ENCODE measurements at regions not wholly inside any gene's neighbourhood (a gene's known extent, or its start where the extent isn't known, plus 50 kb on each side); places are given as distances from the start of the nearest gene placed in this dataset.

DNA sequence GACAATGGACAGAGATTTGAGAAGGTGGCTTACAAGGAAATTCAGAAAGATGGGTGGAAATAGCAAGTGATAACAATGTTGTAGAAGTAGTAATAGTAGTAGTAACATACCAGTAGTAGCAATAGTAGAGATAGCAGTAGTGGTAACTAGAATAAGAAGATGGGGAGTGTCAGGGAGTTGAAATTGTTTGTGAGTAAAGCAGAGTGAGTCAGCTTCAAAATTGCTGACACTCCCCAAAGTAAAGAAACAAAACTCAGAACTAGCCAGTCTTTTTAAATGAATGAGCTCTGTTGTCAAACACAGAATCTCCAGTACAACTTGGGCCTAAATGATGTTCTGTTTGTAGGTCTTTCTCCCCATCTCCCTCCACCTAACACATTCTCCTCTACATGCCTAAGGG, 1040.9 kb downstream of the CBLN2 start:
- TF ChIP-seq, protein P1, sequence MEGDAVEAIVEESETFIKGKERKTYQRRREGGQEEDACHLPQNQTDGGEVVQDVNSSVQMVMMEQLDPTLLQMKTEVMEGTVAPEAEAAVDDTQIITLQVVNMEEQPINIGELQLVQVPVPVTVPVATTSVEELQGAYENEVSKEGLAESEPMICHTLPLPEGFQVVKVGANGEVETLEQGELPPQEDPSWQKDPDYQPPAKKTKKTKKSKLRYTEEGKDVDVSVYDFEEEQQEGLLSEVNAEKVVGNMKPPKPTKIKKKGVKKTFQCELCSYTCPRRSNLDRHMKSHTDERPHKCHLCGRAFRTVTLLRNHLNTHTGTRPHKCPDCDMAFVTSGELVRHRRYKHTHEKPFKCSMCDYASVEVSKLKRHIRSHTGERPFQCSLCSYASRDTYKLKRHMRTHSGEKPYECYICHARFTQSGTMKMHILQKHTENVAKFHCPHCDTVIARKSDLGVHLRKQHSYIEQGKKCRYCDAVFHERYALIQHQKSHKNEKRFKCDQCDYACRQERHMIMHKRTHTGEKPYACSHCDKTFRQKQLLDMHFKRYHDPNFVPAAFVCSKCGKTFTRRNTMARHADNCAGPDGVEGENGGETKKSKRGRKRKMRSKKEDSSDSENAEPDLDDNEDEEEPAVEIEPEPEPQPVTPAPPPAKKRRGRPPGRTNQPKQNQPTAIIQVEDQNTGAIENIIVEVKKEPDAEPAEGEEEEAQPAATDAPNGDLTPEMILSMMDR (IDR thresholded peaks at IDR 0.05), result no peak
- TF ChIP-seq POLR2AphosphoS5 (IDR thresholded peaks at IDR 0.05) (no peak), EP300 (IDR thresholded peaks at IDR 0.05) (no peak)
